Superior temporal gyrus (tissue), 1 donor: ENCODE measurements at regions not wholly inside any gene's neighbourhood (a gene's known extent, or its start where the extent isn't known, plus 50 kb on each side); places are given as distances from the start of the nearest gene placed in this dataset.
"Not testable (repeated sequence)": the region's sequence is repeated elsewhere in the genome, so short reads cannot be mapped to it uniquely, and the experiment has no call there.

Source experiments
- DNase-seq: peaks from one replicate; pipeline ENCODE4 v3.0.0-alpha.2; 2016; ENCODE audit errors: extremely low spot score

GRCh38 chr1:30527511-30528140 is 195.8 kb downstream of the MATN1 start:
- DNase-seq = no peak

GRCh38 chr1:30526652-30527345 is 196.6 kb downstream of the MATN1 start:
- DNase-seq = no peak

DNA sequence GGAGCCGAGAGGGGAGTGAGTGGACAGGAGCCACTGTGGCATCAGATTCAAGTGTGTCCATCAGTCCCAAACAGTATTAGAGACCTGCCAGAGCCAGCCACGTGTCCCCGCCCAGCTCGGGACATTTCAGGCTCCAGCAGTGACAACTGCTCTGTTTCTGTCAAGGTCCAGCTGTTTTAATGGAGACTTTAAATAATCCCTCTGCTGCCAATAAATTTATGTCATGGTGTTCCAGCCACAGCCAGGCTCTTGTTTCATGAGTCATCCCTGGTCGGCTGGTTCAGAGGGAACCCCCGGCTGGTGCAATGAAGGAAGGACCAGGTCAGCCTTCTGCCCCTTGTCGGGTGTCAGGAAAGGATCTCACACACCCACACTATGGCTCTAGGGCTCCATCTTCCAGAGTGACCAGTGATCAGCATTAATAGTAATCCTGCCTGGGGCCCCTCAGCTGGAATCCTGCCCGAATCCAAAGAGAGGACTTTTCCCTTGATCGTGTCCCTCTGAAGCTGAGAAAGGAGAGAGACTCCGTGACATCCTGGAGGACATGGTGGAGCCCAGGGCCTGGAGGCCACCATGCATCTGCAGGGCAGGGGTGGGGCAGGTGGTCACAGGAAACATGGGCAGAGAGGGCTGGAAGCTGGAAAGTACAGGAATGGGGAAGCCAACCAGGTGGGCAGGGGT is 197.3 kb downstream of the MATN1 start:
- no peak for DNase-seq

GRCh38 chr1:30525631-30525970 is 197.8 kb downstream of the MATN1 start:
- no peak for DNase-seq

DNA sequence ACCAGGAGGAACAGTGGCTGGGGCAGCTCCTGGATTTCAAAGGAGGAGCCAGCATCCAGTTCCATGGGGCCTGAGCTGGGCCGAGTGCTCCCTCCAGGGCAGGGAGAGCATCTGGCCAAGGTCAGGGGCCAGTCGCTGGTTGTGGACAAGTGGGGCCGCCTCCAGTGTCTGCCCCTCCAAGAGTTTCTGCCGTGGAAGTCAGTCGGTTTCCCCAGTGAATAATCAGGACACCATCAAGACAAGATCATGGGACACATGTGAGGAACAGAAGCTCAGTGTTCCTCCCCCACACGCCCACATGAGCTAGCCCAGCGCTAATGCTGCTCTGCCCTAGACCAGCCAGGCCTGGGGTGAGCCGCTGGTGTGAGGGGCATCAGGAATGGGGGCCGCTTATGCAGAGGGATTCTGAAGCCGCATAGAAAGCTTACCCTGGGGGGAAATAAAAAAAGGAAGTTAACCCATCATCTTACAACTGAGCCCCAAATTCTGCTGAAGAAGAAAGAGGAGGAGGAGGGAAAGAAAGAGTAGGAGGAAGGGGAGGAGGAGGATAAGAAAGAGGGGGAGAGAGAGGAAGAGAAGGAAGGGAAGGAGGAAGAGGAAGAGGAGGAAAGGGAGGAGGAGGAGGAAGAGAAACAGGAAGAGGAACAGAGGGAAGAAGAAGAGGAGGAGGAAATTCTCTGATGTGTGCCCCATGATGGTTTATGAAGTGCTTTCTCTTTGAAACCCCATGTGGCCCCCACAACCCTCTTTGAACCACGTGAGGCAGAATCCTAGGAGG is 198.4 kb downstream of the MATN1 start:
- DNase-seq = no peak

- not testable (repeated sequence) for DNase-seq
Measured at GRCh38 chr1:30524025-30524555, 199.3 kb downstream of the MATN1 start.

GRCh38 chr1:30523055-30524020 is 200.0 kb downstream of the MATN1 start:
- no peak for DNase-seq

DNA sequence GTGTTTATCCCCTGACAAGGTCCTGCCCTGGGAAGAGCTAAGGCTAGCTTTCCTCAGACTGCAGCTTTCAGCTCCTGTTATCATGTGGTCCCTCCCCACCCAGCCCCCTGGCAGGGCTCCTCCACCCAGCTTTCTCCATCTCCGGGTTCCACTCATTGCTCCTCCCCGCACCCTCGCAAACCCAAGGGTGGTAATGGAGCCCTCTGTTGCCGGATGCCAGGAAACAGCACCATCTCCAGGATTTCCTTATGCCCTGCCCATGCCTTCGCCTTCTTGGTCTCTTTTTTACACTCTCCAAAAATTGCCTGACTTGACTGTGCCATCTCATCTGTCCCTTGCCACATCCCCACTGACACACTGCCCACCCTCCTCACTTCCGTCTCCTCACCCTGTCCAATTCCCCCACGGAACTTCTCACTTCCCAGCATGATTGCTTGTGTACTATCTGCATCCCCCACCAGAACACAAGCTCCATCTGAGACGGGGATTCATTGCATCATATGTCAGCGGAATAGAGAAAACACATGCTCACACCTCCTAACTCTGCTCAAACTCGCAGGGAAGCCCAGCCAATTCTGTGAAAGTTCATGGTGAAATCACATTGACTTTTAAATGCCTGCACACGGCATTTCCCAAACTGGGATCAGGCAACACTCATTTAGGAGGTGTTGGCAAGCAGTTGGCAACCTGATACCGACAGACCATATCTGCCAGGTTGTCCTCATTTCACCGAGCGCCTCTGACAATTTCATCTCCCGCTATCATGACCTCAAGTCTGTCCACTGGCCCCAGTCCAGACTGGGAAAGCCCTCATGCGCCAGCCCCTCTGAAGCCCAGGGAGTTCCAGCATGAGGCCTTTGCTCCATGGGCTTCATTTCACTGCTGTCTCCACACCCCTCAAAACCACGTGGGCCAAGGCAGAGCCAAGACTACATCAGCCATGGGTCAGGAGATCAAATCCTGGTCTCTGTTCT is 201.1 kb downstream of the MATN1 start:
- DNase-seq = no peak

GRCh38 chr1:30521261-30521865 is 202.0 kb downstream of the MATN1 start:
- DNase-seq = no peak

DNA sequence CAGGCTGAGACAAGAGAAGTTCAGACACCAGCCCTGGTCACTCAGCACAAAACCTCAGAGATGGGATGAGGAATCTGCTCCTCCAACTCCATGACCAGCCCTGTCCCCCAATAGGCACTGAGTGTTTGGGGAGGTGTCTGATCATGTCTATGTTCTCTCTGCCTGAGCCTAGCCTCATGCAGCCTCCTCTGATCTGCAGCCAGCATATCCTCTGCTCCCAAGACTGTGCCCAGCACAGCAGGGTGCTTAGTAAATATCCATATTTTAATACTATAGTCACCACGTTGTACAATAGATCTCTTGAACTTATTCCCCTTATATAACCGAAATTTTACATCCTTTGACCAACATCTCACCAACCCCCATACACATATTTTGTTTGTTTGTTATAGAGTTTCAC is 202.9 kb downstream of the MATN1 start:
- DNase-seq = no peak

GRCh38 chr1:30519201-30519763 is 204.1 kb downstream of the MATN1 start:
- DNase-seq = no peak

GRCh38 chr1:30518696-30519095 is 204.7 kb downstream of the MATN1 start:
- DNase-seq = no peak

DNA sequence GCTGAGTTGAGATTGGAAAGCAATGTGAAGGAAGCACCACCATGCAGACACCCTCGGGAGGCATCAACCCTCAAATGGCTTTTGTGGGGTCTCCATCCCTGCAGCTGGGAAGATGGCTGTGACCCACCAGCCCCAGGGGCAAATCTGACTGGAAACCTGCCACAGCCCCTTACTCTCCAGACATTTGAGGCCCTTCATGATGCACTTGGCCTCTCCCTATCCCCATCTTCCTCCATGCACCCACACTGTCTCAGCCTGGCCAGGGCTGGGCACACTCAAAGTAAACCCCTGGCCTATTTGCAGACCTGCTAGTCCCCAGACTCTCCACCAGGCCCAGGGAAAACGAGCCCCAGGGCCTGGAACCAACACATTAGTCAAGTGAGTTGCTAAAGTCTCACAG is 205.2 kb downstream of the MATN1 start:
- DNase-seq = no peak

DNA sequence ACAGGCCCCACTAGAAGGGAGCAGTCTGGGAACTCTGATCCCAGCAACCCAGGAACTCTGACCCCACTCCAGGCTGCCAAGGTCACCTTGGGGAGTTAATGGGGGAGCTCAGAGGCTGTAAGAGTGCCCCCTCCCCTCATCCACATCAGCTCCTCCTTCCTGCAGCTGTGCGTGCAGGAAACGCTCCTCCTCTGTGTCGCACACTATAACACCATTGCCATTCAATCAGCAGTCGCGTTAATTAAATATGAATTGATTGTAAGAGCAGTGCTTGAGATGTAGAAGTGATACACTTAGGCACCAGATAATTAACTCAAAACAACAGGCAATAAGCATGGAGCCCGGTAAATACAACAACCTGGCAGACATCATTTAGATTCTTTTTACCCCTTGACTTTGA is 205.7 kb downstream of the MATN1 start:
- DNase-seq = not testable (repeated sequence)

- not testable (repeated sequence) for DNase-seq
Measured at GRCh38 chr1:30517241-30517640, 206.1 kb downstream of the MATN1 start.

GRCh38 chr1:30516485-30516858 is 206.9 kb downstream of the MATN1 start:
- DNase-seq = no peak

DNA sequence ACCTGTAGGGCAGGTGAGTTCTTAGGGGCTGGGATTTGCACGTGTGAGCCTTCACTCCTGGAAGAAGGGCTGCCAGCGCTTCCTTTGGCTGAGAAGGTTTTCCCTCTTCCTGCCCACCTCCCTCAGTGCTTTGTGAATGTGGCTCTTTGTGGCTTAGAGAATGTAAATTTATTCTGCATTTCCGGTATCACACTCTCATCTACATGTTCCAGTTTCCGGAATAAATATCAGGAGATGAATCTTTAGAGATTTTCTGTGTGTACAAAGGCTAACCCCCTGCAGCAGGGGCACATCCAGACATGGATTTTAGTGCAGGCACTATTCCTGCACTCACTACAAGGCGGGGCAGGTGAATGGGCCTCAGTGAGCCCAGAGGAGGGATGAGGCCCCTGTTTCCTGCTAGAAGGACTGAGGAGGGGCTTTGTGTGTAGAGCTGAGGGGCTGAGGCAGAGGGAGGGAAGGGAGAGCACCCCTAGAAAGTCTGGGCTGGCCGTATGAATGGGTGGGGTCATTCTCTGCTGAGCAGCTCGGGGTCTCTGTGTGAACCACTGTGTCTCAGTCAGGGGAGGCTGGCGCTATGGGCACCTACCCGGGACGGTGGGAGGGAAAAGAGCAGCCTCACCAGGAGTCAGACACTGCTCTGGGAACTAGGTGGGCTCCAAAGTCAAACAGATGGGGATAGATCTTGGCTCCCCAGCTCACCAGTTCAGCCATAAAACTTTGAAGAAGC is 207.5 kb downstream of the MATN1 start:
- DNase-seq = no peak

DNA sequence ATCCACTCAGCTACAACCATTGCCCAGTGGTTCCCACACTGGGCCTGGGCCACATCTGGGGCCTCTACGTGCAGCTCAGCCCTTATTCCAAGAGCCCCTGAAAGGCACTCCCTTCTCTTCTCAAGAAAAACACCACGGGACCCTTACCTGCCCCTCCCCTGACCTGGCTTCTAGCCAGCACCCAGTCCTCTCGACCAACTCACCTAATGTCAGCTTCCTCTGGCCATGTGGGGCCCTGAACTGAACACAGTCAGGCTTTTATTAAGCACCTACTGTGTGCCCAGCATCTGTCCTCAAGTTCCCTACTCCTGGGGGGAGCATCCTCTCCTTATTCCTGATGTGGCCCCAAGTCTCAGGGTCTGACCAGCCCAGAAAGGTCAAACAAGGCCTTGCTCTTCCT is 208.4 kb downstream of the MATN1 start:
- DNase-seq = no peak
